ENCODE measurements at regions not wholly inside any gene's neighbourhood (a gene's known extent, or its start where the extent isn't known, plus 50 kb on each side); places are given as distances from the start of the nearest gene placed in this dataset.

DNA sequence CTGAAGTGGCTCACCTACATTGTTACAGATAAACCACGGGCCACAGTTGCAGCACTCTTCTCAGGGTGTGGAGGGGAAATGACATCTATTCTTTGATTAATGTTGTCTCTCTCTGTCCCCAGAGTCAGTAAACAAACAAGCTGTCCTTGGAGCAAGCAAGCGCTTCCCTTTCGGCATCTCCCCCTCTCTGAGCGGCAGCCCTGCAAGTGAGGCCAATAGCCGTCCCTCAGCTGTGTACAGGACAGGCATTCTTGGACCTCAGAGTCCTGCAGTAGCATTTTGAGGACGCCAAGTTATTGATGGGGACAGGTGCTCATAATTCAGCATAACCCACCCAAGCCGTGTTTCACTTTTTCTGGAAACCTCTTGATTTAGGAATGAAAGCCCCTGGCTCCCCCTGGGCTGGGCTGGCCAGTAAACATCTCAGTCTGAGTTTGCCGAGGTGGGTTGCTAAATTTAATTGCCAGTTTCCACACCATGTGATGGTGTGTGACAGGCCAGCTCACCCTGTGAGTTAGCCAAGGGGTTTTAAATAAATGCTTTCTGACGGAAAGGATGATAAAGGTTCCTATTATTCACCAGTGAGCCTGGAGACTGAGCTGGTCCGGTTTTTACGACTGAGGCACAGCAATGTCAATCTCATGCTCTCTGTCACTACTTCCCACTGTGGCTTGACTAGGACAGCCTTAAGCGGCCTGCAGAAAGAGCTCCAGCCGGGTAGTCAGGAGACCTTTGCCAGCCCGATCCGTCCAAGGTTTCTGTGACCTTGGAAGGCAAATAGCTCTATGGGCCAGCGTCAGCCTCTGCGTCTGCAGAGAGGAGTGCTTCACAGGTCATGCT lies 214.8 kb upstream of the RREB1 start:
- DNase-seq: no peak
- TF ChIP-seq, protein P1, sequence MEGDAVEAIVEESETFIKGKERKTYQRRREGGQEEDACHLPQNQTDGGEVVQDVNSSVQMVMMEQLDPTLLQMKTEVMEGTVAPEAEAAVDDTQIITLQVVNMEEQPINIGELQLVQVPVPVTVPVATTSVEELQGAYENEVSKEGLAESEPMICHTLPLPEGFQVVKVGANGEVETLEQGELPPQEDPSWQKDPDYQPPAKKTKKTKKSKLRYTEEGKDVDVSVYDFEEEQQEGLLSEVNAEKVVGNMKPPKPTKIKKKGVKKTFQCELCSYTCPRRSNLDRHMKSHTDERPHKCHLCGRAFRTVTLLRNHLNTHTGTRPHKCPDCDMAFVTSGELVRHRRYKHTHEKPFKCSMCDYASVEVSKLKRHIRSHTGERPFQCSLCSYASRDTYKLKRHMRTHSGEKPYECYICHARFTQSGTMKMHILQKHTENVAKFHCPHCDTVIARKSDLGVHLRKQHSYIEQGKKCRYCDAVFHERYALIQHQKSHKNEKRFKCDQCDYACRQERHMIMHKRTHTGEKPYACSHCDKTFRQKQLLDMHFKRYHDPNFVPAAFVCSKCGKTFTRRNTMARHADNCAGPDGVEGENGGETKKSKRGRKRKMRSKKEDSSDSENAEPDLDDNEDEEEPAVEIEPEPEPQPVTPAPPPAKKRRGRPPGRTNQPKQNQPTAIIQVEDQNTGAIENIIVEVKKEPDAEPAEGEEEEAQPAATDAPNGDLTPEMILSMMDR (conservative IDR thresholded peaks at IDR 0.05): no peak
- Histone ChIP-seq H2BK5ac (ENCODE audit: insufficient read length, low read length) (no peak overlapping the region), H4K91ac (ENCODE audit: insufficient read length, low read depth, low read length) (no peak overlapping the region), H3K4me1 (ENCODE audit: insufficient read depth, low read length) (peaks cover 4% of the 10 kb centered on the region; the same call in 1 of the 2 replicates), H3K79me1 (ENCODE audit: insufficient read depth, low read depth, low read length, poor library complexity, severe bottlenecking) (no peaks in the 10 kb centered on the region), H3K14ac (ENCODE audit: insufficient read depth, low read length) (no peak overlapping the region), H2AK5ac (ENCODE audit: insufficient read length, low read length) (no peak overlapping the region), H3K27me3 (ENCODE audit: insufficient read depth, low read length) (no peaks in the 10 kb centered on the region), H3K9ac (ENCODE audit: extremely low read depth, insufficient read length, low read length) (no peak overlapping the region), H2BK20ac (ENCODE audit: low read depth, low read length, poor library complexity, severe bottlenecking) (no peak overlapping the region), H3T11ph (ENCODE audit: low read length) (no peak overlapping the region), H2BK120ac (ENCODE audit: low read depth, low read length, poor library complexity, severe bottlenecking) (no peak overlapping the region), H2BK12ac (ENCODE audit: insufficient read length, low read depth, low read length) (no peak overlapping the region), H3K56ac (ENCODE audit: insufficient read length, low read depth, low read length) (no peak overlapping the region), H3K79me2 (ENCODE audit: insufficient read depth, low read length) (no peaks in the 10 kb centered on the region), H3K27ac (ENCODE audit: insufficient read length, low read depth, low read length) (no peak overlapping the region), H3K4me2 (ENCODE audit: insufficient read depth, insufficient read length, low read length) (no peak overlapping the region), H3K18ac (ENCODE audit: insufficient read length, low read depth, low read length) (no peak overlapping the region), H4K8ac (replicated peaks; ENCODE audit: insufficient read length, low read depth, low read length) (no peak overlapping the region), H2BK15ac (ENCODE audit: low read depth, low read length) (no peak overlapping the region), H3K23me2 (ENCODE audit: insufficient read length, low read depth, low read length, poor library complexity, severe bottlenecking) (no peaks in the 10 kb centered on the region), H4K5ac (ENCODE audit: insufficient read length, low read depth, low read length) (no peak overlapping the region), H3K23ac (ENCODE audit: insufficient read length, low read depth, low read length) (no peak overlapping the region), H3K9me3 (ENCODE audit: control insufficient read depth, low read depth, low read length) (no peaks in the 10 kb centered on the region), H3K4ac (ENCODE audit: low read depth, low read length) (no peak overlapping the region), H2AFZ (ENCODE audit: low read length) (no peak overlapping the region), H4K20me1 (ENCODE audit: control insufficient read depth, insufficient read depth, insufficient read length) (no peaks in the 10 kb centered on the region)
- H3K4me1 Mint-ChIP-seq: peaks cover 15 to 16% of the 10 kb centered on the region in 2 experiments
- H3K27me3 Mint-ChIP-seq (ENCODE audit: low read depth): no peaks in the 10 kb centered on the region
- no peak overlapping the region for H3K27ac Mint-ChIP-seq
- no peak overlapping the region for H3K4me3 Mint-ChIP-seq
- no peaks in the 10 kb centered on the region for H3K36me3 Mint-ChIP-seq (ENCODE audit: insufficient read depth in 1 of 3, low read depth in 3 of 3)
- no CpG with 5 or more reads among the region's 17 CpGs for WGBS (ENCODE audit: extremely low coverage, insufficient read length, low lambda C conversion rate)
- no peaks in the 10 kb centered on the region for H3K9me3 Mint-ChIP-seq
